Gastroesophageal sphincter (tissue), 3 donors: ENCODE measurements at regions not wholly inside any gene's neighbourhood (a gene's known extent, or its start where the extent isn't known, plus 50 kb on each side); places are given as distances from the start of the nearest gene placed in this dataset.

Experiments used
- CTCF ChIP-seq, 4 experiments: fragments of 200-600 bp in 2 of 4; fragments of 450-650 bp in 2 of 4; sonication (generic) in 1 of 4; IDR thresholded peaks; one replicate each; pipeline ENCODE4 v1.5.1; 2017 to 2019; ENCODE audit warnings: antibody characterized with exemption in 4 of 4, mild to moderate bottlenecking in 2 of 4, moderate library complexity in 2 of 4
- POLR2A ChIP-seq, 2 donors: fragments of 450-650 bp; IDR thresholded peaks; one replicate each; pipeline ENCODE4 v1.6.1; 2017; ENCODE audit warnings: antibody characterized with exemption in 2 of 2, mild to moderate bottlenecking in 2 of 2, moderate library complexity in 1 of 2

GRCh38 chr1:861714-862113 lies 62.0 kb upstream of the SAMD11 start:
- no peak for TF ChIP-seq POLR2A (IDR thresholded peaks at IDR 0.05)
- no peak for TF ChIP-seq CTCF (IDR thresholded peaks at IDR 0.05)
